ENCODE measurements at regions not wholly inside any gene's neighbourhood (a gene's known extent, or its start where the extent isn't known, plus 50 kb on each side); places are given as distances from the start of the nearest gene placed in this dataset.

DNA sequence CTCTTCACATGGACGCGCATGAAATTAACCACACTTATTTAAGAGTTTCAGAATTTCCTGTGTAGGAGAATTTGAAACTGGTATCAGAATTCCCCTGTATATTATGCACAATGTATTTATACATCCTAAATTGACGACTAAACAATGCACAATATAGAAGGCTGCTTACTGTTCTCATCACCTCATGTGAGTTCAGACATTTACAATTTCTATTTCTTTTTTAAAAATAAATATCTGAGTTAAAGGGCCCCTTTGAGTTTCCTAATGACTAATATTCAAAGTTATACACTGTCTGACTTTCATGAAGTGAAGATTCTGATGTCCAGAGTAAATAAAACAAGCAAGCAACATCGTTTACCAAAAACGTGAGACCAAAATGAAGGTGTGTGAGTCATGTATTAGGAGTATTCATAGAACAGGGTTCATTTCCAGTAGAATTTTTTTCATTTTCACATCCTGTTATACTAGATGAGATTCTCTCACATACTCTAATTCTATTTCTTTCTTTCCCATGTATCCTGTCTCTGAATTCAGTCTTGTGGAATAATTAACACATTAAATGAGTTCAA lies 406.2 kb downstream of the NUP35 start:
- DNase-seq (ENCODE audit: low read depth in 2 of 2): no peak
- H3K4me3 ChIP-seq (replicated peaks in 1 of 2; ENCODE audit: low read depth in 2 of 2, low read length in 2 of 2): no peak overlapping the region
- TF ChIP-seq, protein P1, sequence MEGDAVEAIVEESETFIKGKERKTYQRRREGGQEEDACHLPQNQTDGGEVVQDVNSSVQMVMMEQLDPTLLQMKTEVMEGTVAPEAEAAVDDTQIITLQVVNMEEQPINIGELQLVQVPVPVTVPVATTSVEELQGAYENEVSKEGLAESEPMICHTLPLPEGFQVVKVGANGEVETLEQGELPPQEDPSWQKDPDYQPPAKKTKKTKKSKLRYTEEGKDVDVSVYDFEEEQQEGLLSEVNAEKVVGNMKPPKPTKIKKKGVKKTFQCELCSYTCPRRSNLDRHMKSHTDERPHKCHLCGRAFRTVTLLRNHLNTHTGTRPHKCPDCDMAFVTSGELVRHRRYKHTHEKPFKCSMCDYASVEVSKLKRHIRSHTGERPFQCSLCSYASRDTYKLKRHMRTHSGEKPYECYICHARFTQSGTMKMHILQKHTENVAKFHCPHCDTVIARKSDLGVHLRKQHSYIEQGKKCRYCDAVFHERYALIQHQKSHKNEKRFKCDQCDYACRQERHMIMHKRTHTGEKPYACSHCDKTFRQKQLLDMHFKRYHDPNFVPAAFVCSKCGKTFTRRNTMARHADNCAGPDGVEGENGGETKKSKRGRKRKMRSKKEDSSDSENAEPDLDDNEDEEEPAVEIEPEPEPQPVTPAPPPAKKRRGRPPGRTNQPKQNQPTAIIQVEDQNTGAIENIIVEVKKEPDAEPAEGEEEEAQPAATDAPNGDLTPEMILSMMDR (IDR thresholded peaks at IDR 0.05; ENCODE audit: low read depth, low read length): no peak

- DNase-seq (ENCODE audit: low read depth in 2 of 2): no peak
- TF ChIP-seq, protein P1 (IDR thresholded peaks at IDR 0.05; ENCODE audit: low read depth, low read length): no peak
- no peak overlapping the region for H3K4me3 ChIP-seq (replicated peaks in 1 of 2; ENCODE audit: low read depth in 2 of 2, low read length in 2 of 2)
Observed at GRCh38 chr2:183532514-183532913, 408.3 kb downstream of the NUP35 start.

- no peak overlapping the region for H3K4me3 ChIP-seq (replicated peaks in 1 of 2; ENCODE audit: low read depth in 2 of 2, low read length in 2 of 2)
- no peak for DNase-seq (ENCODE audit: low read depth in 2 of 2)
- TF ChIP-seq, protein P1 (IDR thresholded peaks at IDR 0.05; ENCODE audit: low read depth, low read length): no peak
Observed at GRCh38 chr2:183533021-183533420, 408.8 kb downstream of the NUP35 start.

DNA sequence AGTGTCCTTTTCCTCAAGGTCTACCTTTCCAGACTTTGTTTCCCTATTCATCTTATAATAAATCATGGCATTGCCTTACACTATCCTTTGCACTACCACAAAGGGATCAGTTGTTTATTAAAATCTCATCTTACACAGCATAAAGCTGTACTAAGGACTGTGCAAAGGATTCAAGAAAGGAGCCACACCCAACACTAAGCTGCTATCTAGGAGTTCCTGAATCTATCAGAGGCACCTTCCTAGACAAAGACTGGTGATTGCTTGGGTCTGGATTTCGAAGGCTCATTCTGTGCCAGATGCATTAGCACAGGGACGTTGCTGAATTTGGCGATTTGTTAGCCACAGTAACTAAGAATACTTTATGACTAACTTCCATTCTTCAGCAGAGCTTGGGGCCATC lies 412.0 kb downstream of the NUP35 start:
- H3K4me3 ChIP-seq (replicated peaks in 1 of 2; ENCODE audit: low read depth in 2 of 2, low read length in 2 of 2): no peak overlapping the region
- TF ChIP-seq, protein P1 (IDR thresholded peaks at IDR 0.05; ENCODE audit: low read depth, low read length): no peak
- no peak for DNase-seq (ENCODE audit: low read depth in 2 of 2)

GRCh38 chr2:183536714-183537113 lies 412.5 kb downstream of the NUP35 start:
- no peak overlapping the region for H3K4me3 ChIP-seq (replicated peaks in 1 of 2; ENCODE audit: low read depth in 2 of 2, low read length in 2 of 2)
- TF ChIP-seq, protein P1 (IDR thresholded peaks at IDR 0.05; ENCODE audit: low read depth, low read length): no peak
- no peak for DNase-seq (ENCODE audit: low read depth in 2 of 2)

DNA sequence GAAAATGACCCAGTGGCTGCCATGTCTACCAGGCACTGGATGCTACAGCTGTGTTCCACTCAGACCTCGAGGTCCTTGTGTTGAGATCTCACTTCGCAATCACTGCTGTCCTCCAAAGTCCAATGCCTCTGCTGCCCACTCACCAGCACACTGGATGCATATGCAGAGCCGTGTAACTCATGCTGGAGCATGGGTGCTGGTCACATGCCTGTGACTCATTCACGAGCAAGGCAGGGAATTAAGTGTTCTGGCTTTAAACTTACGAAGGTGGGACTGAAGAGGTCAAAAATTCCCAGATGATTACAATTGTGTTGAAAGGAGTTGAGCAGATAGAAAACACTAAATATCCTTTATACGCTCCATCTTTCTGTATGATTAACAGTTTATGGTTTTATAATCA lies 417.5 kb downstream of the NUP35 start:
- DNase-seq (ENCODE audit: low read depth in 2 of 2): peak in 1 of 2 donors; percentile 2
- TF ChIP-seq, protein P1 (IDR thresholded peaks at IDR 0.05; ENCODE audit: low read depth, low read length): no peak
- H3K4me3 ChIP-seq (replicated peaks in 1 of 2; ENCODE audit: low read depth in 2 of 2, low read length in 2 of 2): no peak overlapping the region

DNA sequence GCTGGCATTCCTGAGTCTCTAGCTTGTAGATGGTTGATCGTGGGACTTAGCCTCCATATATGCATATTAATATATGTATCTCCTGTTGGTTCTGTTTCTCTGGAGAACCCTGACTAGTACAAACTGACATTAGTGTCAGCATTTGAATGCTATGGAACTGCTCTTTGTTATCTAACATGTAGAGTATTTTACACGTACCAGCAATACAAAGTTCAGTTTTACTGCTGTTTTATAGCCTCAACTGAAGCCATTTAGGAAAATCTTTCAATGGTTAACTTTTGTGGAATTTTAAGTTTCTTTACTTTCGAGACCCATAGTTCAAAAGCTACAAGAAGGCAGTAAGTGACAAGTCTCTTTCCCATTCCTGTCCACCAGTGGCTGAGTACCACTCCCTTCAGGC lies 418.4 kb downstream of the NUP35 start:
- no peak overlapping the region for H3K4me3 ChIP-seq (replicated peaks in 1 of 2; ENCODE audit: low read depth in 2 of 2, low read length in 2 of 2)
- DNase-seq (ENCODE audit: low read depth in 2 of 2): no peak
- TF ChIP-seq, protein P1 (IDR thresholded peaks at IDR 0.05; ENCODE audit: low read depth, low read length): no peak
